ENCODE measurements at regions not wholly inside any gene's neighbourhood (a gene's known extent, or its start where the extent isn't known, plus 50 kb on each side); places are given as distances from the start of the nearest gene placed in this dataset.

DNA sequence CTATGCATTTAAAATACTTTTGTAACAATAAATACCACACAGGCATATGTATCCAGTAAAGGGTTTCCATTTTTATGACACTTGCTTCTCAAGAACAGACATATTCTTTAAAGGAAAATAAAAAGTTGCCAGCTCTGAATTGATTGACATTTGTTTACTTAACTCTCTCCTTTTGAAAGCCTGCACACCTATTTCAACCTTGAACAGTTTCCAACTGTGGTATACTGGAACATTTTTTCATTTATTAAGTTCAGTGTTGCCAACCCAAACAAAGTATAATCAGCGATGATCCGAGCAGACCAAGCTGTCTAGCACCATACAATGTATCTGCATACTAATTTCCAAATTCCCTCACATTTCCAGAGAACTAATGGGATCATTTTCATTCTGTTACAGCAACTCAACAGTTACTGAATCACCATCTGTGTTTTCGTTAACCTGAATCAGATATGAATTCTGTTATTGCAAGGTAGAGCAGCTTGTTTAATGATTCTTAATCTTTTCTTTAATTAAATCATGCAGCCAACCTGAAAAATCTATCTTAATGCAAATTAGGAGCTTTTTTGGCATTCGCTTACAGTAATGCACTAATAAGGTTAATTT is 725.5 kb upstream of the ZEB2 start:
- no peak for DNase-seq
- intact Hi-C loops (cut with DNase I), result no loop called here
- no peaks in the 10 kb centered on the region for H3K36me3 ChIP-seq (replicated peaks in 1 of 2)
- H3K4me3 ChIP-seq, result no peak overlapping the region
- TF ChIP-seq, protein P1, sequence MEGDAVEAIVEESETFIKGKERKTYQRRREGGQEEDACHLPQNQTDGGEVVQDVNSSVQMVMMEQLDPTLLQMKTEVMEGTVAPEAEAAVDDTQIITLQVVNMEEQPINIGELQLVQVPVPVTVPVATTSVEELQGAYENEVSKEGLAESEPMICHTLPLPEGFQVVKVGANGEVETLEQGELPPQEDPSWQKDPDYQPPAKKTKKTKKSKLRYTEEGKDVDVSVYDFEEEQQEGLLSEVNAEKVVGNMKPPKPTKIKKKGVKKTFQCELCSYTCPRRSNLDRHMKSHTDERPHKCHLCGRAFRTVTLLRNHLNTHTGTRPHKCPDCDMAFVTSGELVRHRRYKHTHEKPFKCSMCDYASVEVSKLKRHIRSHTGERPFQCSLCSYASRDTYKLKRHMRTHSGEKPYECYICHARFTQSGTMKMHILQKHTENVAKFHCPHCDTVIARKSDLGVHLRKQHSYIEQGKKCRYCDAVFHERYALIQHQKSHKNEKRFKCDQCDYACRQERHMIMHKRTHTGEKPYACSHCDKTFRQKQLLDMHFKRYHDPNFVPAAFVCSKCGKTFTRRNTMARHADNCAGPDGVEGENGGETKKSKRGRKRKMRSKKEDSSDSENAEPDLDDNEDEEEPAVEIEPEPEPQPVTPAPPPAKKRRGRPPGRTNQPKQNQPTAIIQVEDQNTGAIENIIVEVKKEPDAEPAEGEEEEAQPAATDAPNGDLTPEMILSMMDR (IDR thresholded peaks at IDR 0.05), result no peak
- TF ChIP-seq POLR2A (IDR thresholded peaks at IDR 0.05), result no peak
- H3K27me3 ChIP-seq, result no peaks in the 10 kb centered on the region
- no peak overlapping the region for H3K27ac ChIP-seq
- 57 to 73% (median 68%) methylated on average over 4 of the region's 4 CpGs for WGBS, 4 donors
- no peaks in the 10 kb centered on the region for H3K4me1 ChIP-seq (replicated peaks in 1 of 2)
- H3K9me3 ChIP-seq (replicated peaks in 1 of 3), result no peaks in the 10 kb centered on the region

DNA sequence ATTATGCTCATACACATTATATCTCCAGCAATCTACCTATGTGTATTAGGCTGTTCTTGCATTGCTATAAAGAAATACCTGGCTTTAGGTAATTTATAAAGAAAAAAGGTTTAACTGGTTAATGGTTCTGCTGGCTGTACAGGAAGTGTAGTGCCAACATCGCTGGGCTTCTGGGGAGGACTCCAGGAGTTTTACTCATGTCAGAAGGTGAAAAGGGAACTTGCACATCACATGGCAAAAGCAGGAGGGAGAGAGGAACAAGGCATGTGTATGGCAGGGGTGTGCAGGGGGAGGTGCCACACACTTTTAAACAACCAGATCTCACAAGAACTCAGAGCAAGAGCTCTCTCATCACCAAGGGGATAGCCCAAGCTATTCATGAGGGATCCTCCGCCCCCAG is 715.4 kb upstream of the ZEB2 start:
- intact Hi-C loops (cut with DNase I), result no loop called here
- no peak overlapping the region for H3K27ac ChIP-seq
- H3K36me3 ChIP-seq (replicated peaks in 1 of 2), result no peaks in the 10 kb centered on the region
- TF ChIP-seq, protein P1 (IDR thresholded peaks at IDR 0.05), result no peak
- TF ChIP-seq POLR2A (IDR thresholded peaks at IDR 0.05), result no peak
- WGBS, 4 donors, result 73 to 97% (median 86%) methylated on average over 1 to 2 of the region's 2 CpGs
- no peaks in the 10 kb centered on the region for H3K4me1 ChIP-seq (replicated peaks in 1 of 2)
- H3K9me3 ChIP-seq (replicated peaks in 1 of 3), result no peaks in the 10 kb centered on the region
- H3K27me3 ChIP-seq, result no peaks in the 10 kb centered on the region
- no peak overlapping the region for H3K4me3 ChIP-seq
- DNase-seq, result no peak

DNA sequence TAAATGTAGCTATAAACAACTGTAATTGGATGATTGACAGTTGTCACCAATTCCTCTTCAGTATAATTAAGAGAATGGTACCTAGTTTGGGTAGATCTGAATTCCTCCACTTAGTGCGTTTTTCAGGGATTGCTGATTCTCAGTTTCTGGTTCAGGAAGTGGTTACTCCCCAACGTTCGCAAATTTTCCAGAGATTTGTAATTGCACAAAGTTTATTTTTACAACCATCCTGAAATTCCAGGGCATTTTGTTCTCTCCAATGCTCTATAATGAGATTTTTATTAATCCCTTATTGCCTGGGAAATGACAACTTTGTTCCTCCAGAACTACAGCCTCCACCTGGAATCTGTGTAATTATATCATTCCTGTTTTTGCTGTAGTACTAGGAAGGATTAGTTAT is 710.6 kb upstream of the ZEB2 start:
- Histone ChIP-seq H3K9me3 (replicated peaks in 1 of 3) (no peaks in the 10 kb centered on the region), H3K36me3 (replicated peaks in 1 of 2) (no peaks in the 10 kb centered on the region), H3K4me1 (replicated peaks in 1 of 2) (peaks cover 0 to 4% of the 10 kb centered on the region in 2 donors), H3K4me3 (no peak overlapping the region), H3K27ac (no peak overlapping the region), H3K27me3 (no peaks in the 10 kb centered on the region)
- TF ChIP-seq, protein P1 (IDR thresholded peaks at IDR 0.05), result no peak
- no peak for TF ChIP-seq POLR2A (IDR thresholded peaks at IDR 0.05)
- DNase-seq, result no peak
- intact Hi-C loops (cut with DNase I), result no loop called here
- WGBS, 4 donors, result 77 to 86% (median 81%) methylated on average over 3 of the region's 3 CpGs

DNA sequence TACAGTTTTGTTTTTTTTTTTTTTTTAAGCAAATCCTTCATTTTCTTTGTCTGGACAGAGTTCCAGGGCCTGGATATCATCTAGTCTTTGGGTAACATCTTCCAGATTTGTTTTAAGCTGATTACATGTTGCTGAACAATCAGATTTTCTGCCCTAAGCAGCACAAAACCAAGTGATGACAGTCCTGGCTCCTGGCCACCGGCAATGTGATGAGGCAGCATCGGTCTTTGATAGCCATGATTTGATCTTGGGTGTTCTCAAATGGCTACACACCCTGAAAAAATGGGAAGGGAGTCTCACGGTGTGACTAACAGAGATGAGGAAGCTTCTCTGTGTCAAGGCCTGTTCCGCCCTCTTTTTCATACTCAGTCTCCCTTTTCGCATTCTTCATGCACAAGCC is 708.6 kb upstream of the ZEB2 start:
- intact Hi-C loops (cut with DNase I), result no loop called here
- WGBS, 4 donors, result 75 to 84% (median 78%) methylated on average over 5 of the region's 5 CpGs
- Histone ChIP-seq H3K36me3 (replicated peaks in 1 of 2) (no peaks in the 10 kb centered on the region), H3K4me3 (no peak overlapping the region), H3K27ac (no peak overlapping the region), H3K9me3 (replicated peaks in 1 of 3) (no peaks in the 10 kb centered on the region), H3K4me1 (replicated peaks in 1 of 2) (peaks cover 0 to 4% of the 10 kb centered on the region in 2 donors), H3K27me3 (no peaks in the 10 kb centered on the region)
- DNase-seq, result peak in 1 of 7 donors; percentile 27
- TF ChIP-seq, protein P1 (IDR thresholded peaks at IDR 0.05), result no peak
- TF ChIP-seq POLR2A (IDR thresholded peaks at IDR 0.05), result no peak
